Hematopoietic multipotent progenitor cell treated with erythropoietin and hydrocortisone succinate and interleukin-3 and kit ligand, for 15 days (in vitro differentiated cells): ENCODE measurements at regions not wholly inside any gene's neighbourhood (a gene's known extent, or its start where the extent isn't known, plus 50 kb on each side); places are given as distances from the start of the nearest gene placed in this dataset.

ENCODE experiments used
- DNase-seq: peaks from one replicate; pipeline ENCODE4 v3.0.0-alpha.2; 2015; ENCODE audit warnings: low spot score

DNA sequence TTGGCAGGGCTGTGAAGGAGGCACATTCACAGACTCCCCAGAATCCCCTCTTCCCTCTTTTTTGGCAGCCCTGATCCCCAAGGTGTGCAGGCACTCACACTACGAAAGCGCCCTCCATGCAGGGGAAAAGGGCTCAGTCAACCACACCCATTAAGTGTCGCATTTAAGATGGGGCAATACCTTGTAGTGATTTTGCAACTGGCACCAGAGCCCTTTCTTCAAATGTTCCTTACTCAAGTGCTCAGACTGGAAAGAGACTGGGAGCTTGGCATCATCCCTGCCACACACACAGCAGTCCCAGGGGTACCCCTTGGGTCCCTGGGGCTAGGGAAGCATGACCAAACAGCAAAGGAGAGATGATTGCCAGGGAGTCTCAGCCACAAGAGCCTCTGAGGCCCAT lies 190.1 kb downstream of the HAUS1 start:
- no peak for DNase-seq

GRCh38 chr18:46294751-46295150 lies 190.6 kb downstream of the HAUS1 start:
- DNase-seq = no peak

- no peak for DNase-seq
Observed at GRCh38 chr18:46295416-46295815, 191.2 kb downstream of the HAUS1 start.

DNA sequence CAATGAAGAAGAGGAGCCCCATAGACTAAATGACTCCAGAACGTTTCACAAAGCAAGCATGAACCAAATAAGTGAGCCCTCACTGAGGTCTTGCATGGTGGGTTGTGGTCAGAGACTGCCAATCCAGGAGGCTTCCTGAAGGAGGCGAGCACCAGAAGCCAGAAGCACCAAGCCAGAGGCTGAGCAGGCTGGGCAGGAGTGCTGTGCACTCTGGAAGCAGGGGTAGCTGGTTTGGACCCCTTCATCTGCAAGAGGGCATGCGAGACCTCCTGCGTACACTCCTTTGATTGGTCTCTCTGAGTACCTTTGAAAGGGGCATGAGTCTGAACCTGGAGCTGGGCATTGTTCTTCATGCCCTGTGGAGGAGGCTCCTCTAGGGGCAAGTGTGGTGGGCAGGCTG lies 192.5 kb downstream of the HAUS1 start:
- DNase-seq = no peak

DNA sequence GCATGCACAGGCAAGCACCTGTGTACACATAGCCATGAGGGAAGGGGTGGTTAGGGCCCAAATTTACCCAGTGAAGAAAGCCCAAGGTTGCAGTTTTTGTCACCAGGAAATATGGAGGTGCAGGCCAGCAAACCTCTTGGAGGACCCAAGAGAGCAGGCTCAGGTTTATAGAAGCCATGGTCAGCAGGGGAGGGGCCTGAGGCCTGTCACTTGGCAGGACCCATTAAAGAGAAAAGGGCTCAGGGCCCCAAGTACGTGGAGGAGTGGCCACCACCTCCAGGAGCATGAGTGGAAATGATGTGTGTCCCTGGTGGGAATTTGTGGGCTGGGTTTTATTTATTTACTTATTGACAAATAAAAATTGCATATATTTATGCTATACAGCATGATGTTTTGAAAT lies 192.9 kb downstream of the HAUS1 start:
- no peak for DNase-seq

DNA sequence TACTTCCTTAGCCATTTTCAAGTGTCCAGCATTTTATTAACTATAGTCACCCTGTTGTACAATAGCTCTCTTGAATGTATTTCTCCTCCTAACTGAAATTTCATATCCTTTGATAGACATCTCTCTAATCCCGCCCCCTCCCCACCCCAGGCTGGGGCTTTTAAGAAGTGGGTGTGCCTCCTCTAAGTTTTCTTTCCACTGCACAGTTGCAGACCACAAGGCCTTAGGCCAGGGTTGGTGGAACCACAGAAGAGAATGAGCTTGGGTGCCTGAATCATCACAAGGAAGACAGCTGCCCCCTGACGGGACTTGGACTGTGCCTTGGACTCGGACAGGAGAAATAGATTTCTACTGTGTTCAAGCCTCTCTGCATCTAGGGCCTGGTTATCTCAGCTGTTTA lies 193.4 kb downstream of the HAUS1 start:
- no peak for DNase-seq

DNA sequence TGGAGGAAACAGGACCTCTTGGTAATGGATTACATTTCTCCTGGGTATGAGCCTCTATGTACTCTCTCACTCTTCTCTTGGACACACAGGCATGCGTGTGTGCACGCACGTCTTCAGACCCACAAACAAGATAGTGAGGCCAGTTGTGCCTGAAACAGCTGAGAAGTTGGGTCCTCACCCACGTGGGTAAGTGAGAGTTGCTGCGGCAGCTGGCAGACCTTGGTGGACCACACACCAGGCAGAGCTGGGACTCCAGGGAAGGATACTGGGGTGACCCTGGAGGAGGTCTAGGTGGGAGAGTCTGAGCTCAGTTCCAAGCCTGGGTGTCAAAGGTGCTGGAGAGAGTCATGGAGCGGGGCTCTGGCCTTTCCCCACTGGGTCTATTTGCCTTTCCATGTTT lies 194.3 kb downstream of the HAUS1 start:
- no peak for DNase-seq

- no peak for DNase-seq
Observed at GRCh38 chr18:46299465-46300008, 195.4 kb downstream of the HAUS1 start.

DNA sequence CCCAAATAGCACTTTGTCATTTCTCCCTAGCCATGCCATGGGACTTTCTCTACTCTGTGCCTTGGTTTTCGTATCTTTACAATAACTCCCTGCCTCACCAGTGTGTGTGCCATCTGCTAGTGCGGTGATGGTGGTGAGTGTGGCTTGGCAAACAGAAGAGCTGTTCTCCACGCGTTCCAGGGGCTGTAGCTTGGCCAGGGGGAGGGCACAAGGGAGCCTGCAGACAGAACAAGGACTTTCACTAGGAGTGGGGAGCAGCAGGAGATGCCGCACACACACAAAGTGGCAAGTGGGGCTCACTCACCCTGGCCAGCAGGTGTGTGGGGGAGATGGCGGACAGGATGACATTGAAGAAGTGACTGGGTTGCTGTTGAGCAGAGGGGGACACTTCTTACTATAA lies 196.9 kb downstream of the HAUS1 start:
- DNase-seq = no peak

DNA sequence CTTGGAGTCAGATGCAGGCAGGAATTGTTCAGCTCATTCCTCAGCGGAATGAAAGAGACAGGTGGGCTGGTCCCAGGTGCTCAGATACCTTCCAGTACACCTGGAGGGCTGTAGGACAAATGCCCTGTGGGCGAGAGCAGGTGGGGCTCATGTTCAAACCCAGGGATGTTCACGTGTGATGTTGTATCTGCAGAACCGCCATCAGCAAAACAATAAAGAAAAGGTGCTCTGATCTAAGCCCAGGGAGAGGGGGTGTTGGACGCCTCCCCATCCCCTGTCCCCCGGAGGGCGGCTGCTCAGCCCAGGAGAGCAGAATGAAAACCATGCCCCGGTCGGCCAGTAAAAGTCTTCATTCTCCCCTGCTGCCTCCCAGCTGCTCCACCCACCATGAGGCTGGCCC lies 197.4 kb downstream of the HAUS1 start:
- DNase-seq = no peak

GRCh38 chr18:46302528-46303485 lies 198.6 kb downstream of the HAUS1 start:
- DNase-seq = no peak

- DNase-seq = no peak
Observed at GRCh38 chr18:46310258-46310657, 206.1 kb downstream of the HAUS1 start.

DNA sequence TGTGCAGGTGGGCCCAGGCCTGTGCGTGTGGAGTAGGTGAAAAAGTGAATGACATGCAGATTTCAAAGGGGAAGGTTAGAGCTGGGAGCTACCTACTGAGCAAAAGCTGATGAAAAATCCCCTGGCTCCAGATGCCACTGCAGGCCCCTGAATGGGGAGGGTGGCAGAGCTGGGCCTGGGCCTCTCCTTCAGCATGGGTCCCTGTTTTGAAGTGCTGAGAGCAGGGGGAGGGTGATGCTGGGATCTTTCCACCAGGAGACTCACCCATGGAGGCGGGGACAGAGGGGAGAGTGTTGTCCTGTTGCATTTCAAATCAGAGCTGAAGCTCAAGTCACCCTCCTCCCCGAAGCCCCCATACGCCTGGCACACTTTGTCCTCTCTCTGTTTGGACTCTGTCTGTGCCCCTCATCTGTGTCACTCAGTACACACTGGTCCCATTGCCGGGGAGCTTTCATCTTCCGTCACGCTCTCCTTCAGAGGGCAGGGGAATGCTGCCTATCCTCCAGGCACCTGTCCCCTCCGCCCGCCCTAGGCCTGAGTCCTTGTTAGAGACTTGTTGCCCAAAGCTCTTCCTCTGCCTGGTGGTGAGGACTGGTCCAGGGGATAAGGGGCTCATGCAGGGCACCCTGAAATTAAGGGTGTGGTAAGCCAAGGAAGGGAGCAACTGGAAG lies 206.6 kb downstream of the HAUS1 start:
- no peak for DNase-seq

DNA sequence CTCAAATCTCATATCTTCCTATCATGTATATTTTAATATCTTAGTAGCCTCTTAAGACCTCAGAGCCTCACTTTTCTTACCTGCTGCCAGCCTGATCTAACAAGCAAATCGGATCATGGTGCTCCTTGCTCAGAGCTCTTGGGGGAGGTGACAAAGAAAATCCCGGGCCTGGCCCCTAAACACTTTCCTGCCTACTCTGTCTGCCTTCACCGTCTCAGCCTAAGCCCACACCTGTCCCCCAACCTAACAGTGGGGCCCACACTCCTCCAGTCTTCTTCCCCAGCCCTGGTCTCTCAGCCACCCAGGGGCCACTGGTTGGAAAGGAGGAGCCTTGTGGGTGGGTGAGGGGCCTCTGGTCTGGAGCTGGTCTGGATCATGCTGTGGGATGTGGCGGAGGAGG lies 207.3 kb downstream of the HAUS1 start:
- DNase-seq = no peak

DNA sequence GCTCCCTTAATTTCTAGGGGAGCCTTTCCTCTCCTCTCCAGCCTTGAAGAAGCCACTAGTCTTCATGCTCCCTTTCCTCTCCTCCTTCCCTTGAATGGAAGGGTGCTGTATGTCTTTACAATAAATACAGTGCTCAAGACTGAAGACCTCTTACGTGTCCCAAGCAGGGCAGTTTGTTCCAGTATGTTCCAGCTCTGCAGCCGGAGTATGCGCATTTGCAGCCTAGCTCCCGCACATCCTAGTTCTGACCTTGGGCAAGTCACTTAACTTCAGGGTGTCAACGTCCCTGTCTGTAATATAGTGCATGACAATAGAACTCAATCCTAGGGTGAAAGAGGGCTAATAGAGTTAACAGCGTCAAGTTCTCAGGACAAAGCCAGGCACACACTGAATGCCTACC lies 208.0 kb downstream of the HAUS1 start:
- no peak for DNase-seq

- no peak for DNase-seq
Observed at GRCh38 chr18:46313521-46313920, 209.3 kb downstream of the HAUS1 start.

DNA sequence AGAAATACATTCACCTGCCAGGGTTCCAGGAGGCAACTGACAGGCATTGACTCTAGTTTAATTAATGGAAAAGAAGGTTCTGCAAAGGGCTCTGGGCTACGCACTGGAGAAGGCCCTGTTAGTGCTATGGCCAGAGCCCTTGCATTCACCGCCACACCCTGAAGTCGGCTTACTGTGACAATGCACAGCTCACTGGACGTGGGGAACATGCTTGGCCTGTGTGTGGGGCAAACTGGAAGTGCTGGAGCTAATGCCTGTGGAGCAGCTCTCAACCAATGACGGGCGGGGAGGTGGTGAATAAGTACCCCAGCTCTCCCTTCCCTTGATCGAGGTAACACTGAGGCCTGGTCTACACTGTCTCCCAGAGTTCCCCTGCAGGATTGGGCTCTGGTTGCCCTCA lies 209.8 kb downstream of the HAUS1 start:
- no peak for DNase-seq

DNA sequence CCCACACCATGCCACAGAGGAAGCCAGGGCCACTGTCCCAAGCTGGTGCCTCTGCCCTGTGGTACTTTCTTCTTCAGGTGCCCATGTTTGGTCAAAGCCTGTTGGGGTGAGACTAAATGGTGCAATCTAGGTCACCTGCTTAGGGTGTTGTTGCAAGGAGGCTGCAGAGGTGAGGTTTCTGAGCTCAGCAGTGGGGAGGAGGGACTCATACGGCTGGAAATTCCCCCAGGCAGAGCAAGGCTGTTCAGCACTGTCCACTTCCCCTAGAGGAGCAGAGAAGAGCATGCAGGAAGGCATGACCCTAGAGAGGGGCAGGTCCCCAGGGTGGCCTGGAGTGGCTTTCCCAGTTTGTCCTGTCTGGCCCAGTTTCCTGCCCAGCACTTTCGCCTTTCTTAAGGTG lies 211.0 kb downstream of the HAUS1 start:
- no peak for DNase-seq

DNA sequence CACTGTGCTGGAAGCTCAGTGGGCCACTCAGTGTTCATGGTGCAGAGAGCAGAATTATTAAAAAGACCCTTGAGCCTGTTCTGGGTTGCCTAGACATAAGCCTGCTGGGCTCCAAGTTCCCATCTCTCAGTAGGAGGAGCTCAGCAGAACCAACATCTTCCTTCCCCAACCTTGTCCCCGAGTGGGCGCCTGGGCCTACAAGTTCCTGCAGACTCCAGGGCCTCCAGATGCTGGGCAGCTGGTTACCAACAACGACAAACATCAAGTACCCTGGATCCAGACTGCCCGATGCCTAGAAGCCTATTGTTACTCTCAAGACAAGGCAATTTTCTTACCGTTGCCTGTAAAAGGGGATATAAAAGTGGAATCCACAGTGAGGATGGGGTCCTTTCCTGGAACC lies 214.2 kb downstream of the HAUS1 start:
- no peak for DNase-seq

GRCh38 chr18:46319783-46320182 lies 215.6 kb downstream of the HAUS1 start:
- DNase-seq = no peak

GRCh38 chr18:46320297-46320696 lies 216.1 kb downstream of the HAUS1 start:
- no peak for DNase-seq

DNA sequence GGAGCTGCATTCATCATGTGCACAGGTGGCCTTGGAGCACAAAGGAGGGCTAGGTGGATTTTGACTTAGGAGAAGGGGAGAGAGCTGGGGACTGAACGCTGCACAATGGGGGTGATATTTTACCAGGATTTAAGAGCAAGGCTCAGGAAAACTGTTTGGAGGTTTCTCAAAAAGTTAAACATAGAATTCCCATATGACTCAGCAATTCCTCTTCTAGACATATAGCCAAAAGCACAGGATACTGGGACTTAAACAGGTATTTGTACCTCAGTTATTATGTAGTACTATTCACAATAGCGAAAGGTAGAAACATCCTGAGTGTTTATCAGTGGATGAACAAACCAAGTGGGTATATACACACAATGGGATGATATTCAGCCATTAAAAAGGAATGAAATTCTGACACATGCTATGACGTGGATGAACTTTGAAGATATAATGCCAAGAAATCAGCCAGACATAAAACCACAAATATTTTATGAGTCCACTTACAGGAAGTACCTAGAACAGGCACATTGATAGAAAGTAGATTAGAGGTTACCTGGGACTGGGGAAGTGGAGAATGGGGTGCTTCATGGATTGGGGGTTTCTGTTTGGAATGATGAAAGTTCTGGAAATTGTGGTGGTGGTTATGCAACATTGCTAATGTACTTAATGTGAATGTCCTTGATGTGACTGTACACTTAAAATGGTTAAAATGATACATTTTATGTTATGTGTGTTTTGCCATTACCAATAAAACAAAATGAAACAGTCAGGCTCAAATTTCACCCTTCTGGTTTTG lies 216.9 kb downstream of the HAUS1 start:
- DNase-seq = no peak
